ENCODE measurements at regions not wholly inside any gene's neighbourhood (a gene's known extent, or its start where the extent isn't known, plus 50 kb on each side); places are given as distances from the start of the nearest gene placed in this dataset.

GRCh38 chr22:42207918-42208317 lies 62.5 kb downstream of the TCF20 start:
- no peak for TF ChIP-seq CTCF (IDR thresholded peaks at IDR 0.05)
- no peak for TF ChIP-seq POLR2A (IDR thresholded peaks at IDR 0.05)

Measured in esophagus squamous epithelium (tissue), 4 donors.